Hepatocyte (in vitro differentiated cells): ENCODE measurements at regions not wholly inside any gene's neighbourhood (a gene's known extent, or its start where the extent isn't known, plus 50 kb on each side); places are given as distances from the start of the nearest gene placed in this dataset.

Source experiments
- DNase-seq: peaks from one replicate; pipeline ENCODE4 v3.0.0-alpha.2; 2016; ENCODE audit warnings: low spot score
- H2AFZ ChIP-seq: fragments of 200-600 bp; sonication (generic); 2 replicates; pipeline ENCODE4 v1.6.0; 2016; ENCODE audit warnings: antibody characterized with exemption, mild to moderate bottlenecking
- H3K27ac ChIP-seq: fragments of 200-600 bp; sonication (generic); 2 replicates; pipeline ENCODE4 v1.5.1; 2016; ENCODE audit warnings: mild to moderate bottlenecking
- H3K27me3 ChIP-seq: fragments of 200-600 bp; sonication (generic); 2 replicates; pipeline ENCODE4 v1.6.1; 2016
- H3K36me3 ChIP-seq: fragments of 200-600 bp; sonication (generic); replicated peaks from 2 replicates; pipeline ENCODE4 v1.5.1; 2016; ENCODE audit warnings: low read depth; ENCODE audit not compliant: insufficient read depth
- H3K4me1 ChIP-seq: fragments of 200-600 bp; sonication (generic); 2 replicates; pipeline ENCODE4 v1.5.1; 2016; ENCODE audit warnings: mild to moderate bottlenecking, moderate library complexity; ENCODE audit not compliant: insufficient read depth
- H3K4me2 ChIP-seq: fragments of 200-600 bp; sonication (generic); 2 replicates; pipeline ENCODE4 v1.6.0; 2016
- H3K4me3 ChIP-seq: fragments of 200-600 bp; sonication (generic); 2 replicates; pipeline ENCODE4 v1.5.1; 2016; ENCODE audit warnings: mild to moderate bottlenecking
- H3K79me2 ChIP-seq: fragments of 200-600 bp; sonication (generic); 2 replicates; pipeline ENCODE4 v1.6.0; 2017; ENCODE audit warnings: mild to moderate bottlenecking
- H3K9me2 ChIP-seq: fragments of 200-600 bp; sonication (generic); replicated peaks from 2 replicates; pipeline ENCODE4 v1.6.0; 2017; ENCODE audit warnings: mild to moderate bottlenecking; ENCODE audit not compliant: insufficient read depth
- H3K9me3 ChIP-seq: fragments of 200-600 bp; sonication (generic); 2 replicates; pipeline ENCODE4 v1.5.1; 2016; ENCODE audit warnings: low read depth, mild to moderate bottlenecking
- H4K20me1 ChIP-seq: fragments of 200-600 bp; sonication (generic); 2 replicates; pipeline ENCODE4 v1.6.0; 2016; ENCODE audit warnings: mild to moderate bottlenecking; ENCODE audit not compliant: insufficient read depth, poor library complexity, severe bottlenecking
- CTCF ChIP-seq: fragments of 200-600 bp; sonication (generic); IDR thresholded peaks from 2 replicates; pipeline ENCODE4 v1.5.1; 2016; ENCODE audit warnings: antibody characterized with exemption, mild to moderate bottlenecking; ENCODE audit not compliant: poor library complexity
- EZH2 ChIP-seq: fragments of 200-600 bp; sonication (generic); IDR thresholded peaks from 2 replicates; pipeline ENCODE4 v1.6.1; 2016; ENCODE audit warnings: antibody characterized with exemption, mild to moderate bottlenecking, borderline replicate concordance
- EZH2phosphoT487 ChIP-seq: fragments of 200-600 bp; sonication (generic); IDR thresholded peaks from one replicate; pipeline ENCODE4 v1.6.1; 2018; ENCODE audit warnings: antibody characterized with exemption, mild to moderate bottlenecking, low read depth, moderate library complexity; ENCODE audit not compliant: unreplicated experiment, severe bottlenecking
- WGBS: methylation state at CpG from one replicate; pipeline ENCODE4 v1.1.6; 2016; ENCODE audit warnings: low lambda C conversion rate; ENCODE audit errors: missing lambda C conversion rate; 5-methylcytosine and 5-hydroxymethylcytosine counted together

GRCh38 chr1:98352378-98352777 lies 309.1 kb upstream of the SNX7 start:
- Histone ChIP-seq H3K79me2 (no peaks in the 10 kb centered on the region), H3K27me3 (no peaks in the 10 kb centered on the region), H4K20me1 (no peaks in the 10 kb centered on the region), H3K9me2 (no peaks in the 10 kb centered on the region), H3K4me1 (no peaks in the 10 kb centered on the region), H3K27ac (no peak overlapping the region), H3K4me3 (no peak overlapping the region), H3K4me2 (no peak overlapping the region), H3K9me3 (no peaks in the 10 kb centered on the region), H2AFZ (no peak overlapping the region), H3K36me3 (no peaks in the 10 kb centered on the region)
- 100% methylated on average over 3 of the region's 3 CpGs for WGBS
- no peak for DNase-seq
- TF ChIP-seq EZH2phosphoT487 (no peak), EZH2 (no peak), CTCF (no peak)

GRCh38 chr1:98351561-98351960 lies 310.0 kb upstream of the SNX7 start:
- Histone ChIP-seq H3K36me3 (no peaks in the 10 kb centered on the region), H3K4me1 (no peaks in the 10 kb centered on the region), H2AFZ (no peak overlapping the region), H3K4me2 (no peak overlapping the region), H3K9me2 (no peaks in the 10 kb centered on the region), H3K79me2 (no peaks in the 10 kb centered on the region), H3K27ac (no peak overlapping the region), H3K4me3 (no peak overlapping the region), H3K27me3 (no peaks in the 10 kb centered on the region), H3K9me3 (no peaks in the 10 kb centered on the region), H4K20me1 (no peaks in the 10 kb centered on the region)
- no peak for DNase-seq
- 81% methylated on average over 5 of the region's 5 CpGs for WGBS
- TF ChIP-seq CTCF (no peak), EZH2 (no peak), EZH2phosphoT487 (no peak)

- Histone ChIP-seq H2AFZ (no peak overlapping the region), H4K20me1 (no peaks in the 10 kb centered on the region), H3K79me2 (no peaks in the 10 kb centered on the region), H3K4me2 (no peak overlapping the region), H3K27ac (no peak overlapping the region), H3K36me3 (no peaks in the 10 kb centered on the region), H3K4me1 (no peaks in the 10 kb centered on the region), H3K9me2 (no peaks in the 10 kb centered on the region), H3K27me3 (no peaks in the 10 kb centered on the region), H3K9me3 (no peaks in the 10 kb centered on the region), H3K4me3 (no peak overlapping the region)
- TF ChIP-seq EZH2phosphoT487 (no peak), CTCF (no peak), EZH2 (no peak)
- no peak for DNase-seq
- 75% methylated on average over 2 of the region's 2 CpGs for WGBS
Measured at GRCh38 chr1:98345417-98345816, 316.1 kb upstream of the SNX7 start.

GRCh38 chr1:98344731-98345130 lies 316.8 kb upstream of the SNX7 start:
- DNase-seq: no peak

More at GRCh38 chr1:98344731-98345130, 316.8 kb upstream of the SNX7 start:
- Histone ChIP-seq H3K4me3 (no peak overlapping the region), H2AFZ (no peak overlapping the region), H3K79me2 (no peaks in the 10 kb centered on the region), H3K9me3 (no peaks in the 10 kb centered on the region), H3K27ac (no peak overlapping the region), H3K27me3 (no peaks in the 10 kb centered on the region), H3K4me1 (no peaks in the 10 kb centered on the region), H3K4me2 (no peak overlapping the region), H3K36me3 (no peaks in the 10 kb centered on the region), H4K20me1 (no peaks in the 10 kb centered on the region), H3K9me2 (no peaks in the 10 kb centered on the region)
- TF ChIP-seq CTCF (no peak), EZH2 (no peak), EZH2phosphoT487 (no peak)
- WGBS: 76% methylated on average over 3 of the region's 3 CpGs
